ENCODE measurements at regions not wholly inside any gene's neighbourhood (a gene's known extent, or its start where the extent isn't known, plus 50 kb on each side); places are given as distances from the start of the nearest gene placed in this dataset.

GRCh38 chr15:77808075-77808474 is 175.4 kb upstream of the LINGO1 start:
- ATAC-seq: no peak
- no peak for DNase-seq

GRCh38 chr15:77807611-77808010 is 174.9 kb upstream of the LINGO1 start:
- no peaks in the 10 kb centered on the region for H3K27me3 ChIP-seq
- H3K4me3 ChIP-seq: no peak overlapping the region
- H3K36me3 ChIP-seq: no peaks in the 10 kb centered on the region
- ATAC-seq: no peak
- no peaks in the 10 kb centered on the region for H3K9me3 ChIP-seq
- TF ChIP-seq CTCF (IDR thresholded peaks at IDR 0.05): no peak
- DNase-seq: no peak
- intact Hi-C loops (cut with DNase I): no loop called here
- H3K4me1 ChIP-seq: no peaks in the 10 kb centered on the region
- H3K27ac ChIP-seq: no peak overlapping the region

More at GRCh38 chr15:77808075-77808474, 175.4 kb upstream of the LINGO1 start:
- no peak overlapping the region for H3K4me3 ChIP-seq
- H3K4me1 ChIP-seq: no peaks in the 10 kb centered on the region
- H3K27me3 ChIP-seq: no peaks in the 10 kb centered on the region
- H3K36me3 ChIP-seq: no peaks in the 10 kb centered on the region
- H3K27ac ChIP-seq: no peak overlapping the region
- intact Hi-C loops (cut with DNase I): no loop called here
- TF ChIP-seq CTCF (IDR thresholded peaks at IDR 0.05): no peak
- no peaks in the 10 kb centered on the region for H3K9me3 ChIP-seq

- no peak for ATAC-seq
- Histone ChIP-seq H3K9me3 (no peaks in the 10 kb centered on the region), H3K4me1 (no peaks in the 10 kb centered on the region), H3K27ac (no peak overlapping the region), H3K27me3 (no peaks in the 10 kb centered on the region), H3K4me3 (no peak overlapping the region), H3K36me3 (no peaks in the 10 kb centered on the region)
- TF ChIP-seq CTCF (IDR thresholded peaks at IDR 0.05): no peak
- DNase-seq: no peak
- intact Hi-C loops (cut with DNase I): no loop called here
These were observed 174.4 kb upstream of the LINGO1 start for GRCh38 chr15:77807115-77807514.

GRCh38 chr15:77804210-77804609 is 171.5 kb upstream of the LINGO1 start:
- intact Hi-C loops (cut with DNase I): no loop called here
- no peak for DNase-seq
- no peak for TF ChIP-seq CTCF (IDR thresholded peaks at IDR 0.05)

GRCh38 chr15:77803487-77803886 is 170.8 kb upstream of the LINGO1 start:
- no peaks in the 10 kb centered on the region for H3K9me3 ChIP-seq
- intact Hi-C loops (cut with DNase I): no loop called here
- DNase-seq (no peak), ATAC-seq (no peak)
- H3K36me3 ChIP-seq: no peaks in the 10 kb centered on the region
- no peak for TF ChIP-seq CTCF (IDR thresholded peaks at IDR 0.05)
- H3K4me3 ChIP-seq: no peak overlapping the region
- peaks cover 6% of the 10 kb centered on the region for H3K27me3 ChIP-seq
- H3K4me1 ChIP-seq: no peaks in the 10 kb centered on the region
- no peak overlapping the region for H3K27ac ChIP-seq

More at GRCh38 chr15:77804210-77804609, 171.5 kb upstream of the LINGO1 start:
- Histone ChIP-seq H3K4me1 (no peaks in the 10 kb centered on the region), H3K27ac (no peak overlapping the region), H3K36me3 (no peaks in the 10 kb centered on the region), H3K27me3 (peaks cover 6% of the 10 kb centered on the region), H3K9me3 (no peaks in the 10 kb centered on the region), H3K4me3 (no peak overlapping the region)
- no peak for ATAC-seq

DNA sequence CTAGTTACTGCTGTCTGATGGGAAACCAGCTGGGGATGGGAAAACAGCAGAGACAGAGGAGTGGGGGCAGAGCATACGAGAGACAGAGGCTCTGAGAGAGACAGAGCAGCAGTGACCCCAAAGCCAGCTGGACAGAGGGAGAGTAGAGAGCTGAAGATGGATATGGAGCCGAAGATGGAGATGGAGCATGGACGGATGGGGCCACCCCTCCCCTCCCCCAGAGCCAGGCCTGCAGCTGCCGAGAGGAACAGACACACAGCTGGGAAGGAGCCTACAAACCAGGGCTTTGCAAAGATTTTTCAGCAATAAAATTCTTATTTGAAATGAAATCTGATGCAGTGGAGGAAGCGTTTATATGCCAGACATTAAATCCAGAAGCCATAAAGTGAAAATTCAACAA is 167.6 kb upstream of the LINGO1 start:
- no peaks in the 10 kb centered on the region for H3K9me3 ChIP-seq
- H3K27me3 ChIP-seq: peaks cover 6% of the 10 kb centered on the region
- ATAC-seq (no peak), DNase-seq (no peak)
- TF ChIP-seq CTCF (IDR thresholded peaks at IDR 0.05): no peak
- no peaks in the 10 kb centered on the region for H3K36me3 ChIP-seq
- no peak overlapping the region for H3K27ac ChIP-seq
- intact Hi-C loops (cut with DNase I): no loop called here
- no peak overlapping the region for H3K4me3 ChIP-seq
- no peaks in the 10 kb centered on the region for H3K4me1 ChIP-seq
